Epithelial cell of esophagus (primary cell): ENCODE measurements at regions not wholly inside any gene's neighbourhood (a gene's known extent, or its start where the extent isn't known, plus 50 kb on each side); places are given as distances from the start of the nearest gene placed in this dataset.
A peak's percentile ranks its signal among the peaks of the same experiment; 100 is the strongest.

Experiments
- DNase-seq: peaks from one replicate; pipeline ENCODE4 v3.0.0; 2010; ENCODE audit warnings: low read depth
- H3K4me3 ChIP-seq: 2 replicates; pipeline ENCODE4 v1.5.1; 2011; ENCODE audit warnings: mild to moderate bottlenecking, low read length, control low read depth
- TF ChIP-seq, protein P1 (sequence below): IDR thresholded peaks from 2 replicates; pipeline ENCODE4 v1.5.1; 2011; ENCODE audit warnings: low read depth, mild to moderate bottlenecking, low read length, control low read depth, inconsistent platforms; ENCODE audit not compliant: insufficient read depth; ENCODE audit errors: missing control alignments

DNA sequence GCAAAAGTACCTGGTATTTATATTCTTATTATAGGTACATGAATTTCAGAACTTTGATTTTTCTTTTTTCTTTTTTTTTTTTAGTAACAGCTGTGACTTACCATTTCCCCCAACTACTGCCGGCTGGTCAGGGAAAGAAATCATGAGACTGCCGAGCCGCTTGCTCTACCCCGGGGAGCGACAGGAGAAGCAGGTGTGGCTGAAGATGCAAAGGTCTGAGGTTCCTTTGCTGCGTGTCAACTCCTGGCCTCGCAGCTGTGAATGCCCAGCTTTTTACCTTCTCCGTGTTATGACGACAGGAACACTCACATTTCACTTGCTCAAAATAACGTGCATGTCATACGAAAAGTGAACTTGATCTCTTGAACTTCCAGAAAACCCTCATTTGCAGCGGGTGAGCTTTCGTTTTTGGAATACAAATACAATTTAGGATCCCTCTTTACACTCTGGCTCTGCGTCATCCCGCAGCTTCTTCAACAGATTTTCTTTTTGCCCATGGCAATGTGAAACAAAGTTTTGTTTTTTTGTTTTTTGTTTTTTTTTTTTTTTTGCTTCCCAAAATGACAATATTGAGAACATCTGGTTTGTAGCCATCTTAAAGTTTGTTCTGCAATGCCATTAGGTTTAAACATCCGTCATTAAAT, 117.9 kb downstream of the EFNB2 start:
- no peak for DNase-seq
- no peak overlapping the region for H3K4me3 ChIP-seq
- TF ChIP-seq, protein P1, sequence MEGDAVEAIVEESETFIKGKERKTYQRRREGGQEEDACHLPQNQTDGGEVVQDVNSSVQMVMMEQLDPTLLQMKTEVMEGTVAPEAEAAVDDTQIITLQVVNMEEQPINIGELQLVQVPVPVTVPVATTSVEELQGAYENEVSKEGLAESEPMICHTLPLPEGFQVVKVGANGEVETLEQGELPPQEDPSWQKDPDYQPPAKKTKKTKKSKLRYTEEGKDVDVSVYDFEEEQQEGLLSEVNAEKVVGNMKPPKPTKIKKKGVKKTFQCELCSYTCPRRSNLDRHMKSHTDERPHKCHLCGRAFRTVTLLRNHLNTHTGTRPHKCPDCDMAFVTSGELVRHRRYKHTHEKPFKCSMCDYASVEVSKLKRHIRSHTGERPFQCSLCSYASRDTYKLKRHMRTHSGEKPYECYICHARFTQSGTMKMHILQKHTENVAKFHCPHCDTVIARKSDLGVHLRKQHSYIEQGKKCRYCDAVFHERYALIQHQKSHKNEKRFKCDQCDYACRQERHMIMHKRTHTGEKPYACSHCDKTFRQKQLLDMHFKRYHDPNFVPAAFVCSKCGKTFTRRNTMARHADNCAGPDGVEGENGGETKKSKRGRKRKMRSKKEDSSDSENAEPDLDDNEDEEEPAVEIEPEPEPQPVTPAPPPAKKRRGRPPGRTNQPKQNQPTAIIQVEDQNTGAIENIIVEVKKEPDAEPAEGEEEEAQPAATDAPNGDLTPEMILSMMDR = no peak

DNA sequence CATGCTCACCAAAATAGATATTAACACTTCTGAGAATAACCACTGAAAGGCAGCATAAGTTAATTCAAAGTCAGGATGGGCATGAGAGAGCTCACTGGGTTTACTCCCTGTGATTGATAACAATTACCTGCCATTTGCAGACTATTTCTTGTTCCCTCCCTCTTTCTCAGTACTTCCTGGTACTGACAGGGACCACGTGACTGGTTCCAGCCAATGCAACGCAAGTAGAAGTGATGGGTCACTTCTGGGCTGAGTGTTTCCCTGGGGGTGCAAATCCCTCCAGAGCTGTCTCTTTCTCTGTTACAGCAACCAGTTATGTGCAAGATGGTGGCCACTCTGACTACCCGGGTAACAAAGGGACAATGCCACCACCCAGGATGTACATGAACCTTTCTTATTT, 118.8 kb downstream of the EFNB2 start:
- no peak for DNase-seq
- H3K4me3 ChIP-seq = no peak overlapping the region
- TF ChIP-seq, protein P1 = no peak

DNA sequence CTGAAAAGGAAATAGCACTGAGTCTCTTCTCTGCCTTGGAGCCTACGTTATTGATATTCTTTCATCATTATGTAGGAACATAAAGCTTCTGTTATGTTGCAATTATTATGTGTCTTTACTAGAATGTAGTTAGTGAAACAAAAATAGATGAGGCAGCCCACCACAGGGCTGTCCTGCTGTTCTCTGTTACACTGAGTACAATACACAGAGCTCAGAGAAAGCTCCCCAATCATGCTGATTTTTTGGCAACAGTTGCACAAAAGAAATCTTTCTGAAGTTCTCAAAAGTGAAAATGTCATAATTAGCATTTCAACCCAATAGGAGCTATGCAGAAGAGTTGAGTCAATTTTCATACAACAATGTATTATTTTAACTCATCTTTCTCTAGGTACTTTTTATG, 119.5 kb downstream of the EFNB2 start:
- no peak overlapping the region for H3K4me3 ChIP-seq
- TF ChIP-seq, protein P1 = no peak
- no peak for DNase-seq

DNA sequence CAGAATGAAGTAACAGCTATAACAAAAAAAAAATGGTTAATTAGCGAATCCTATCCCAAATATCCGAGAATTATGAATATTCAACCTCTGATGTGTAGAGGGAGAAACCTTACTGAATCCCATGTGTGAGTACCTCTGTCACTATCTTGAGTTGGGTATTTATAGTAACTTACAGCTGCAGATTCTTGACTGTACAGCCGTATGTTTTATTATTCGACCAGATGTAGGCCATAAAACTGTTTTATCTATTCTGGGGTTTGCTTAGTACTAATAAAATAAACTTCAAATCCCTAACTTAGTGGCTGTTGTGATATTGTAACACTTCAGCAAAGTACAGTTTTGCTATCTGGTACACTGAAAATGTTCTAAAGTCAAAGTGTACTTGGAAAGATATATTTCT, 120.0 kb downstream of the EFNB2 start:
- DNase-seq = no peak
- TF ChIP-seq, protein P1 = no peak
- H3K4me3 ChIP-seq = no peak overlapping the region

DNA sequence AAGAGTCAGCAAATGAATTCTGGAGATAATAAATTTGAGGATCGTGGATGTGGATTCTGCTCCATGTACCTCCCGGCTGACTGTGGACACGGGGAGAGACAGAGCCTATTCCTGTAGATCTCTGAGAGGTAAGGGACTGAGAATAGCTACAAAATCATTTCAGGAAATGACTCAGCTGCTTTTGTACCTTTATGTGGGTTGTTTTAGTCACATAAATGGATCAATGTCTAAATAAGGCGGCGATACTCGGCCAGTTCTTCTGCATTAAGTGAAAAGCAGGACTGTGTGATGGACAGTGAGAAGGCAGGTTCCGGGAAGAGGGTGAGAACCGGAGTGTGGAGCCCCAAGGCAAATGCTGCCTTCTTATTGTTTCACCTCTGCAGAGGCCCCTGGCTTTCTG, 128.1 kb downstream of the EFNB2 start:
- DNase-seq = peak; percentile 58
- no peak overlapping the region for H3K4me3 ChIP-seq
- TF ChIP-seq, protein P1 = no peak

DNA sequence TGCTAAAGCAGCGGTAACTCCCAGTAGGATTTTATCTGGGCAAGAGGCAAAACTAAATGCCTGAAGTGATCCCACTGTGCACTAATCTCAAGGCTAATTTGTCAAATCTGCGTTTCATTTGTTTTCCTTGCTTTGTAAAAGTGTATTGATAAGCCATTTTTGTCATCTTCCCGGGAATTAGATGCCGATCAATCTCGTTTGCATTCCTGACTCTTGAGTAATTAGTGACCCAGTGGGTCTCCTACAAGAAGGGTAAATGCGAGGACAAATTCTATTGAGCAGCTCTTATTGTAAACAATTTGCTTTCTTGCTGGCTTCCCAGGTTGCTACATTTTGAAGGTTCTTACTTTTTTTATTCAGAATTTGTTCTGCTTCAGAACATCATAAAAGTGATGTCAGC, 129.7 kb downstream of the EFNB2 start:
- DNase-seq = no peak
- TF ChIP-seq, protein P1 = no peak
- H3K4me3 ChIP-seq = no peak overlapping the region

DNA sequence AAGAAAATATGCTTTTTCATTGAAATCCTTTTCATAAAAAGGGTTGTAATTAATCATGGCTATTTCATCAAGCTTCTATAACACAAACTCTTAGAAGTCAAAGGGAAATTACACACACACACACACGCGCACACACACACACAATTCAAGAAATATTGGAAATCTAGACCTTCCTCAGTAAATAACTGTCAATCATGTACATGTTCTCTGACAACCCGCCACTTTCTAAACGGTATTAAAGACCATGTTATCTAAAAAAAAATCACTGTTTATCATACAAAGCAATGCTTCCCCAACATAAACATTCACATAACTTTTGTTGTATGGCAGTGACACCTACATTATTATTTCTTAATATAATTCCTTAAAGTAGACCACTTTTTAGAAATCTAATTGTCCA, 132.2 kb downstream of the EFNB2 start:
- TF ChIP-seq, protein P1 = no peak
- no peak for DNase-seq
- no peak overlapping the region for H3K4me3 ChIP-seq
